T-cell (primary cell): ENCODE measurements at regions not wholly inside any gene's neighbourhood (a gene's known extent, or its start where the extent isn't known, plus 50 kb on each side); places are given as distances from the start of the nearest gene placed in this dataset.

Experiments used
- ATAC-seq, 4 experiments: fragments of 200-7000 bp in 3 of 4; fragments of 150-1000 bp in 1 of 4; cut with Tn5 transposase; replicated peaks in 1 of 4; 1 replicate in 3 of 4; 2 replicates in 1 of 4; pipeline ENCODE4 v1.10.0; 2021; ENCODE audit warnings: moderate library complexity in 3 of 4, mild to moderate bottlenecking in 2 of 4, moderate number of reproducible peaks in 1 of 4
- CTCF ChIA-PET, 2 donors: fragments of 300-600 bp; sonication (Branson Sonifier 250); formaldehyde crosslinking; loops; one replicate each; lab custom pipeline; 2022; ENCODE audit warnings: antibody characterized with exemption in 2 of 2; lab: Charles Lee
- POLR2A ChIA-PET, 2 donors: fragments of 300-600 bp; sonication (Branson Sonifier 250); formaldehyde crosslinking; loops; one replicate each; lab custom pipeline; 2022; ENCODE audit warnings: antibody characterized with exemption in 2 of 2; lab: Charles Lee
- DNase-seq, 35 experiments: peaks; one replicate each; pipeline versions ENCODE4 v3.0.0 to v3.0.0-alpha.2; 2013 to 2023
- H3K27ac ChIP-seq: one replicate; pipeline ENCODE4 v1.5.1; 2013; ENCODE audit warnings: low read length
- H3K27me3 ChIP-seq, 2 experiments: replicated peaks in 1 of 2; 1 replicate in 1 of 2; 2 replicates in 1 of 2; pipeline versions ENCODE4 v1.6.1 to v1.7.0; 2013; ENCODE audit warnings: low read length in 1 of 2, mixed read lengths in 1 of 2; ENCODE audit not compliant: control insufficient read depth in 2 of 2, insufficient read depth in 2 of 2; ENCODE audit errors: extremely low read depth in 1 of 2
- H3K36me3 ChIP-seq, 2 donors: 1 replicate in 1 of 2; 2 replicates in 1 of 2; pipeline versions ENCODE4 v1.6.1 to v1.7.0; 2013; ENCODE audit warnings: low read length in 1 of 2; ENCODE audit not compliant: control insufficient read depth in 2 of 2, insufficient read depth in 1 of 2; ENCODE audit errors: extremely low read depth in 1 of 2
- H3K4me1 ChIP-seq, 2 experiments: 1 replicate in 1 of 2; 2 replicates in 1 of 2; pipeline versions ENCODE4 v1.6.1 to v1.7.0; 2013; ENCODE audit warnings: low read length in 2 of 2, mixed read lengths in 1 of 2; ENCODE audit not compliant: insufficient read depth in 2 of 2, control insufficient read depth in 1 of 2; ENCODE audit errors: extremely low read depth in 1 of 2
- H3K4me3 ChIP-seq, 2 donors: 1 replicate in 1 of 2; 2 replicates in 1 of 2; pipeline versions ENCODE4 v1.5.1 to v1.7.0; 2013; ENCODE audit warnings: mild to moderate bottlenecking in 2 of 2, low read length in 1 of 2, moderate library complexity in 1 of 2; ENCODE audit not compliant: control insufficient read depth in 1 of 2; ENCODE audit errors: extremely low read depth in 1 of 2
- H3K9me3 ChIP-seq: 2 replicates; pipeline ENCODE4 v1.7.0; 2013
- H3K27ac Mint-ChIP-seq, 2 donors: one replicate each; pipeline ENCODE4 v1.8.0; 2020 to 2021; ENCODE audit warnings: mild to moderate bottlenecking in 2 of 2, mixed read lengths in 2 of 2
- H3K27me3 Mint-ChIP-seq, 2 donors: one replicate each; pipeline ENCODE4 v1.8.0; 2021 to 2022; ENCODE audit warnings: mixed read lengths in 2 of 2
- H3K36me3 Mint-ChIP-seq: one replicate; pipeline ENCODE4 v1.8.0; 2021; ENCODE audit warnings: mixed read lengths
- H3K4me1 Mint-ChIP-seq, 3 donors: one replicate each; pipeline ENCODE4 v1.8.0; 2020 to 2022; ENCODE audit warnings: mixed read lengths in 3 of 3, mild to moderate bottlenecking in 1 of 3
- H3K4me3 Mint-ChIP-seq, 3 donors: one replicate each; pipeline ENCODE4 v1.8.0; 2020 to 2022; ENCODE audit warnings: mild to moderate bottlenecking in 3 of 3, mixed read lengths in 3 of 3, moderate library complexity in 3 of 3
- H3K9me3 Mint-ChIP-seq, 3 donors: one replicate each; pipeline ENCODE4 v1.8.0; 2020 to 2022; ENCODE audit warnings: mixed read lengths in 3 of 3
- WGBS: methylation state at CpG from one replicate; pipeline ENCODE4 v1.1.5; 2013; ENCODE audit warnings: missing lambda C conversion rate; ENCODE audit not compliant: insufficient coverage; 5-methylcytosine and 5-hydroxymethylcytosine counted together

GRCh38 chr7:73977619-73978618 lies 50.1 kb upstream of the ELN start:
- no peak overlapping the region for H3K27ac Mint-ChIP-seq
- Histone ChIP-seq H3K4me1 (no peaks in the 10 kb centered on the region), H3K27me3 (peaks cover 0 to 19% of the 10 kb centered on the region in 2 experiments), H3K9me3 (no peaks in the 10 kb centered on the region), H3K27ac (no peak overlapping the region), H3K36me3 (no peaks in the 10 kb centered on the region), H3K4me3 (no peak overlapping the region)
- H3K36me3 Mint-ChIP-seq = no peaks in the 10 kb centered on the region
- ChIA-PET CTCF (interaction anchor here in 1 of 2 donors (0.5 kb wide), 1 partner anchor 12 kb away, joined by 6 read pairs; no protein-coding TSS in a partner anchor), POLR2A (no interaction called here)
- DNase-seq (no peak), ATAC-seq (no peak)
- 90% methylated on average over 21 of the region's 23 CpGs for WGBS
- H3K27me3 Mint-ChIP-seq = peaks cover 5 to 17% of the 10 kb centered on the region in 2 donors
- H3K4me3 Mint-ChIP-seq = no peak overlapping the region
- no peaks in the 10 kb centered on the region for H3K9me3 Mint-ChIP-seq
- H3K4me1 Mint-ChIP-seq = no peaks in the 10 kb centered on the region
